ENCODE measurements at regions not wholly inside any gene's neighbourhood (a gene's known extent, or its start where the extent isn't known, plus 50 kb on each side); places are given as distances from the start of the nearest gene placed in this dataset.

GRCh38 chr5:34484216-34484920 is 171.8 kb upstream of the RAI14 start:
- no peak for TF ChIP-seq CTCF (IDR thresholded peaks at IDR 0.05; ENCODE audit: control insufficient read depth, extremely low read depth, insufficient read depth)
- DNase-seq (ENCODE audit: low read depth) = peak; percentile 35
- no peak overlapping the region for H3K4me3 ChIP-seq (ENCODE audit: low read depth, low read length)

- H3K4me3 ChIP-seq (ENCODE audit: low read depth, low read length) = no peak overlapping the region
- DNase-seq (ENCODE audit: low read depth) = no peak
- TF ChIP-seq CTCF (IDR thresholded peaks at IDR 0.05; ENCODE audit: control insufficient read depth, extremely low read depth, insufficient read depth) = no peak
Measured at GRCh38 chr5:34485768-34486030, 170.4 kb upstream of the RAI14 start.

- peak; percentile 85 for TF ChIP-seq CTCF (IDR thresholded peaks at IDR 0.05; ENCODE audit: control insufficient read depth, extremely low read depth, insufficient read depth)
- peak; percentile 73 for DNase-seq (ENCODE audit: low read depth)
- no peak overlapping the region for H3K4me3 ChIP-seq (ENCODE audit: low read depth, low read length)
Measured at GRCh38 chr5:34486160-34486848, 169.8 kb upstream of the RAI14 start.

- TF ChIP-seq CTCF (IDR thresholded peaks at IDR 0.05; ENCODE audit: control insufficient read depth, extremely low read depth, insufficient read depth) = no peak
- no peak overlapping the region for H3K4me3 ChIP-seq (ENCODE audit: low read depth, low read length)
- no peak for DNase-seq (ENCODE audit: low read depth)
Measured at GRCh38 chr5:34486849-34487158, 169.3 kb upstream of the RAI14 start.

- 0 out of 2 replicates have a peak overlapping the region, but pooled peaks have one; percentile 3 for H3K4me3 ChIP-seq (ENCODE audit: low read depth, low read length)
- peak; percentile 77 for DNase-seq (ENCODE audit: low read depth)
Measured at GRCh38 chr5:34487159-34487879, 168.8 kb upstream of the RAI14 start.

GRCh38 chr5:34487956-34488355 is 168.2 kb upstream of the RAI14 start:
- H3K4me3 ChIP-seq (ENCODE audit: low read depth, low read length) = no peak overlapping the region
- no peak for DNase-seq (ENCODE audit: low read depth)
- TF ChIP-seq CTCF (IDR thresholded peaks at IDR 0.05; ENCODE audit: control insufficient read depth, extremely low read depth, insufficient read depth) = no peak

More at GRCh38 chr5:34487159-34487879, 168.8 kb upstream of the RAI14 start:
- no peak for TF ChIP-seq CTCF (IDR thresholded peaks at IDR 0.05; ENCODE audit: control insufficient read depth, extremely low read depth, insufficient read depth)
